ENCODE measurements at regions not wholly inside any gene's neighbourhood (a gene's known extent, or its start where the extent isn't known, plus 50 kb on each side); places are given as distances from the start of the nearest gene placed in this dataset.

- no peaks in the 10 kb centered on the region for H3K36me3 ChIP-seq (replicated peaks in 1 of 2; ENCODE audit: insufficient read depth in 1 of 2, low read depth in 2 of 2)
- H3K4me3 ChIP-seq = no peak overlapping the region
- intact Hi-C loops (cut with DNase I) = no loop called here
- H3K27ac ChIP-seq = no peak overlapping the region
- TF ChIP-seq CTCF (IDR thresholded peaks at IDR 0.05) = no peak
- H3K9me3 ChIP-seq = no peaks in the 10 kb centered on the region
- H3K27me3 ChIP-seq = no peaks in the 10 kb centered on the region
- no peaks in the 10 kb centered on the region for H3K4me1 ChIP-seq
- no peak for ATAC-seq
- 66 to 79% methylated on average over 10 to 13 of the region's 13 CpGs for WGBS, 2 donors
- no peak for DNase-seq
Measured at GRCh38 chr5:2902742-2903297, 151.3 kb upstream of the IRX2 start.

DNA sequence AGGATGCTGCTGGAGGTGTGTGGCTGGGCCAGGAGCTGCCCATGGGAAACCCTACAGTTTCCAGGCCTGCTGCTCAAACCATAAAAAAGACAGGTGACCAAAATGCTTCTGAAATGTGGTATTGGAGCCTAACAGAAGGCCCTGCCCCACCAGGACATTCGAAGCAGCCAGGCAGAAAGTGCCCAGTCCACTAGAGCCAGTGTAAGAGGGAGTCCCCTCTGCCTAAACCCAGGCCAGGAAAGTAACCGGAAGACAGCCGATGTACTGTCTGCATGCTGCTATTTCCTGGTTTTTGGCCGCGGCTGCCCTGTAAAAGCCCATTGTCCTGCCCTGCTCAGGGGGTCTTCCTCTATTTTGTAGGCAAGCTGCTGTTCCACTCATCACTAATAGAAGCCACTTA, 150.7 kb upstream of the IRX2 start:
- Histone ChIP-seq H3K4me1 (no peaks in the 10 kb centered on the region), H3K36me3 (replicated peaks in 1 of 2; ENCODE audit: insufficient read depth in 1 of 2, low read depth in 2 of 2) (no peaks in the 10 kb centered on the region), H3K27me3 (no peaks in the 10 kb centered on the region), H3K27ac (no peak overlapping the region), H3K9me3 (no peaks in the 10 kb centered on the region), H3K4me3 (no peak overlapping the region)
- 52 to 56% methylated on average over 5 of the region's 5 CpGs for WGBS, 2 donors
- DNase-seq (no peak), ATAC-seq (no peak)
- TF ChIP-seq POLR2A (IDR thresholded peaks at IDR 0.05) = no peak
- no peak for TF ChIP-seq CTCF (IDR thresholded peaks at IDR 0.05)
- intact Hi-C loops (cut with DNase I) = no loop called here

GRCh38 chr5:2901511-2901910, 150.0 kb upstream of the IRX2 start:
- TF ChIP-seq POLR2A (IDR thresholded peaks at IDR 0.05) = no peak
- no peak for TF ChIP-seq CTCF (IDR thresholded peaks at IDR 0.05)
- WGBS, 2 donors = 59 to 66% methylated on average over 10 of the region's 10 CpGs
- ATAC-seq (no peak), DNase-seq (no peak)
- intact Hi-C loops (cut with DNase I) = no loop called here
- no peaks in the 10 kb centered on the region for H3K27me3 ChIP-seq
- H3K9me3 ChIP-seq = no peaks in the 10 kb centered on the region
- H3K4me3 ChIP-seq = no peak overlapping the region
- H3K4me1 ChIP-seq = no peaks in the 10 kb centered on the region
- H3K27ac ChIP-seq = no peak overlapping the region
- H3K36me3 ChIP-seq (replicated peaks in 1 of 2; ENCODE audit: insufficient read depth in 1 of 2, low read depth in 2 of 2) = no peaks in the 10 kb centered on the region

GRCh38 chr5:2901096-2901495, 149.6 kb upstream of the IRX2 start:
- intact Hi-C loops (cut with DNase I) = no loop called here
- Histone ChIP-seq H3K4me3 (no peak overlapping the region), H3K27me3 (no peaks in the 10 kb centered on the region), H3K27ac (no peak overlapping the region), H3K9me3 (no peaks in the 10 kb centered on the region), H3K36me3 (replicated peaks in 1 of 2; ENCODE audit: insufficient read depth in 1 of 2, low read depth in 2 of 2) (no peaks in the 10 kb centered on the region), H3K4me1 (no peaks in the 10 kb centered on the region)
- TF ChIP-seq POLR2A (IDR thresholded peaks at IDR 0.05) = no peak
- TF ChIP-seq CTCF (IDR thresholded peaks at IDR 0.05) = no peak
- 63 to 64% methylated on average over 6 of the region's 6 CpGs for WGBS, 2 donors
- DNase-seq (no peak), ATAC-seq (no peak)

DNA sequence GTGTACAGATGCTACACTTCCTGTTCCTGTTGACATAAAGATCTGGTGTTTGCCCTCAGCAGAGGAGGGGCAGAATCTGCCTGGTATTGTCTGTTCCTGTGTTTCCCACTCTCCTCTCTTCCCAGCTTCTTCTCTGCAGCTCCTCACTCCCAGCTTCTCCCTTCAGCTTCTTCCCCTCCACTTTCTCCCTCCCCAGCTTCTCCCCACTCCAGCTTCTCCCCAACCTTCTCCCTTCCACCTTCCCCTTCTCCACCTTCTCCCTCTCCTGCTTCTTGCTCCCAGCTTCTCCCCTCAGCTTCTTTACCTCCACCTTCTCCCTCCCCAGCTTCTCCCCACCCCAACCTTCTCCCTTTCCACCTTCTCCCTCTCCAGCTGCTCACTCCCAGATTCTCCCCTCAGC, 148.9 kb upstream of the IRX2 start:
- intact Hi-C loops (cut with DNase I) = no loop called here

More for the DNA sequence above, 148.9 kb upstream of the IRX2 start:
- no peaks in the 10 kb centered on the region for H3K4me1 ChIP-seq
- no peaks in the 10 kb centered on the region for H3K36me3 ChIP-seq (replicated peaks in 1 of 2; ENCODE audit: insufficient read depth in 1 of 2, low read depth in 2 of 2)
- no peak for ATAC-seq
- H3K27me3 ChIP-seq = no peaks in the 10 kb centered on the region
- H3K4me3 ChIP-seq = no peak overlapping the region
- no peak overlapping the region for H3K27ac ChIP-seq
- H3K9me3 ChIP-seq = no peaks in the 10 kb centered on the region
- no peak for DNase-seq
- TF ChIP-seq CTCF (IDR thresholded peaks at IDR 0.05) (no peak), POLR2A (IDR thresholded peaks at IDR 0.05) (no peak)

Measured in body of pancreas (tissue), 4 donors.